GM21619 (cell line): ENCODE measurements at regions not wholly inside any gene's neighbourhood (a gene's known extent, or its start where the extent isn't known, plus 50 kb on each side); places are given as distances from the start of the nearest gene placed in this dataset.

Experiments used
- ATAC-seq: cut with Tn5 transposase; IDR thresholded peaks from one replicate; pipeline ENCODE4 v1.9.1; 2021; ENCODE audit not compliant: unreplicated experiment

GRCh38 chr7:67738145-67738544 is 741.5 kb downstream of the TYW1 start:
- ATAC-seq, result no peak

DNA sequence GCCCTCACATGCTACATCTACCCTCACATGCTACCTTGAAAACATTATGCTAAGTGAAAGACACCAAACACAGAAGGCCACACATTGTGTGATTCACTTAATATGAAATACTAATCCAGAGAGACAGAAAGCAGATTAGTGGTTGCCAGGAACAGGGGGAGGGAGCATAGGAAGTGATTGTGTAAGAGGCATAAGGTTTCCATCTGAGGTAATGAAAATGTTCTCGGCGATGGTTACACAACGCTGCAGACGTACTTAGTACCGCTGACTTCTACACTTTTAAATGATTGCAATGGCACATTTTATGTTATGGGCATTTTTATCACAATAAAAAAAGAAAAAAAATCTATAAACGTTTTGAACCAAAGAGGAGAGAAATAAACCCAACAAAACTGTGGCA is 742.3 kb downstream of the TYW1 start:
- ATAC-seq, result no peak

DNA sequence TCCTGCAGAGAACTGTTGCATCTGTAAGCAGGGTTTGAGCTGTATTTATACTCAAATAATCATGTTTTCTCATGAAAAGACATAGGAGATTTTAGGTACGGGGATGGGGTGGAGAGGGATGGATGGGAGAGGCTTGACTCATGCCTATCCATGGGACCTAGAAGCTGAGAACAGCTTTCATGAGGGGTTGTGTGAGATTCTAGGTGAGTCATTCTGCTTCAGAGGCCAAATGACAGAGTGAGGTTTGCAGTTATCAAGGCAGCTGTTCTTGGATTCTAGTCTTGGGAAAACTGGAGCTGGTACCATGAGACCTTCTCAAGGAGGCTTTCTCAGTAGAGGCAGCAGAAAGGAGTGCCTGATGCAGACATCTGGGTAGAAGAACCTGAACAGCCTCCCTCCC is 746.9 kb downstream of the TYW1 start:
- ATAC-seq, result no peak

DNA sequence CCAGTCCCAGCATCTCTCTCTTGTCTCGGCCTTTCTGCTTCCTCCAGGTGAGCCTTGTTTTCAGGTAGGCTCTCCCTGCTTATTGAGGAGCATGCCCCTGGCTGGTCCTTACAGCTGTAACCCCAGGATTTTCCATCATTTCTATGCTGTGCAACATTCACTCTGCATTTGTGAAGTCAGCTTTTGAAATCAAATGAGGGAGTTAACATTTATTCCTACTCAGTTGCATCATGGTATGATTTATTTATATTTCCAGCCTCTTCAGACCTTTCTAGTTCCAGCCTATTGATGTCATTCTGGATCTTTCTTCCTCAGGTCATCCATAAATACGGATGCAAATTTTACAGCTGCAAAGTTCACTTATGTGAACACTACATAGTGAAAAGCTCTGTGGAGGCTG is 755.6 kb downstream of the TYW1 start:
- no peak for ATAC-seq

GRCh38 chr7:67753891-67754290 is 757.3 kb downstream of the TYW1 start:
- ATAC-seq, result no peak

GRCh38 chr7:67754651-67755050 is 758.0 kb downstream of the TYW1 start:
- no peak for ATAC-seq

DNA sequence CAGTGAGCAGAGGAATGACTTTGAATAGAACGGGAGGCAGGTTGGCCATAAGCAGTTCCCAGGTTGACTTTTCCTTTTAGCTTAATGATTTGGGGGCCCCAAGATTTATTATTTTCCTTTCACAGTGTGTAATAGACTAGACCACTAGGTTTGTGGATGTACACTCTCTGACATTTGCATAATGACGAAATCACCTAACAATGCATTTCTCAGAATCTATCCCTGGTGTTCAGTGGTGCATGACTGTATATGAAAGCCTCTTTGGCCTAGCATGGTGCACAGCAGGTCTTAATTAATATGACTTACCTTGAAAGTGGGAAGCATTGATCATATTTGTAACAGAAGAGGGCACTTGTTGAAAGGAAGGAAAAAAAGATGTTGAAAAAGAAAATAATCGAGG is 761.9 kb downstream of the TYW1 start:
- no peak for ATAC-seq

DNA sequence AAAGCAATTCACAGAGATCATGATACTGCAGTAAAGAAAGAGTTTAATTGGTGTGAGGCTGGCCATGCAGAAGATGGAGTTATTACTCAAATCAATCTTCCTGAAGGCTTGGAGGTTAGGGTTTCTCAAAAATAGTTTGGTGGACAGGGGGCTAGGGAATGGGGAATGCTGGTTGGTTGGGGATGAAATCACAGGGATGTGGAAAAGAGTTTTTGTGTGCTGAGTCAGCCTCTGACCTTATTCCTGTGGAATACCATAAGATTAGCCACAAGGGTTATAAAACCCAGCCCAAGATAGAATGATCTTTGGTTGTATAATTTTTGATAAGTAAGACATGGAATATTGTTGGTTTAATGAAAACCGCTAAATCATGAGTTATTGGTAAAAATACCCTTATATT is 764.3 kb downstream of the TYW1 start:
- no peak for ATAC-seq

- ATAC-seq, result no peak
Measured at GRCh38 chr7:67762516-67762915, 765.9 kb downstream of the TYW1 start.

DNA sequence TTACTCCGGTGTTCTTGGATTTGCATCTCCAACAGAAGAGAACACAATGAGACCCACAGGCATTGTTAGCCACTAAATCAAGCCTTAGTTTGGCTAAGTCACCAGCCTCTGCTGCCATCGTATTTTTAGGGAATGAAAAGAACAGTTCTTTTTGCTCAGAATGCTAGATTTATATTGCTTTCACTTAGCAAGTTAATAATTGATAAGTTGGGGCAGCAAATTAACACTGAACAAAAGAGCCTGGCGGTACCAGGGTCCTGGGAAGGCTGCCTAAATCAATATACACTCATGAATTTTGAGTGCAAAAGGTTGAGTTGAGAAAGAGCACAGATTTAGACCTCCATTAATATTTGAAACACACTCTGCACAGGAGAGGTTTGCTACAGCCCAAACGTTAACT is 767.7 kb downstream of the TYW1 start:
- ATAC-seq, result no peak

GRCh38 chr7:67765481-67766175 is 769.0 kb downstream of the TYW1 start:
- ATAC-seq, result no peak

DNA sequence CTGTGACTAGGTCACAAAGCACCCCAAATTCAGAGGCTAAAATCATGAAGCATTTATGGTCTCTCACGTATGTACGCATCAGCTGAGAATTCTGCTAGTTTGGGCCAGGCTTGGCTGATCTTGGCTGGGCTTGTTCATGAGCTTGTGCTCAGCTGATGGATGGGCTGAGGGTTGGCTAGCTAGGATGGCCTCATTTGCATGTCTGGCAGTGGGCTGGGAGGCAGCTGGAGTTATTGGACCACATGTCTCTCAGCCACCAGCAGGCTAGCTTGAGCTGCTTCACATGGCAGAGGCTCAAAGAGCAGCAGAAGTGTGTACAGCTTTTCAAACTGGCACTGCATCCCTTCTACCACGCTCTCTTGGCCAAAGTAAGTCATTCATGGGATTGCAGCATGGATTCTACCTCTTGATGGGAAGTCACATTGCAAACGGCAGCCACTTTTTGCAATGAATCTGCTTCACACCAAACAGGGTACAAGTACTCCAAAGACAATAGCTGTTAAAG is 770.3 kb downstream of the TYW1 start:
- no peak for ATAC-seq

DNA sequence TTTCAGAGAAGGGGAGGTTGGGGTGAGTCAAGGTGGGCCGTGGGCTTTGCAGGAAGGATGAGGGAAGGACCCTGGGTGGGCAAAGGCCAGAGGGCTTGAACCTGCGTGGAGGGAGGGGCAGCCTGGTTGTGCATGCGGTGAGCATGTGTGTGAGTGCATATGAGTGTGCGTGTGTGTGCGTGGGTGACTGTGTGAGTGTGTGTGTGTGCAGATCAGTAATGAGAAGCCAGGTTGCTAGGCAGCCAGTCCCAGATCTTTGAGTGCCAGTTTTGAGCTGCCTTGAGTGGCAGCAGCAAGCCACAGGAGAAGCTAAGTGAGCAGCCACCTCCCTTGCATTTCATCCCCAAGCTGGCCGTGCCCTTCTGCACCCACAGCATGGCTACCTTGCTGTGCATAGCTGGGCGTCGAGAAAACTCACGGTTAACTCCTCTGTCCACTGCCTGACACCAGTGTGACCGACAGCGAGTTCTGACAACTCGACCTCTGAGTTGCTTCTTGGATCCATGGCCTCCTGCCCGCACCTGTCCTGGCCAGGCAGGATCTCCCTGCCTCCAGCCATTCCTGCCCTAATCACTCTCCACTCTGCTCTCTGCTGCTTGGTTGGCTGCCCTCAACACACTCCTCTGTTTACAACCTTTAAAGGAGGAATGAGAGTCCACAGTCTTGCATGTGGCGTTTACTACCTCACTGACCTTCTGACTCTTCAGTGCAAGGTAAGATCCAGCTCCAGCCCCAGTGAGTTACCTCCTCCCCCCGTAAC is 775.4 kb downstream of the TYW1 start:
- no peak for ATAC-seq

GRCh38 chr7:67773081-67773480 is 776.4 kb downstream of the TYW1 start:
- ATAC-seq, result no peak

GRCh38 chr7:67777119-67777518 is 780.5 kb downstream of the TYW1 start:
- no peak for ATAC-seq

DNA sequence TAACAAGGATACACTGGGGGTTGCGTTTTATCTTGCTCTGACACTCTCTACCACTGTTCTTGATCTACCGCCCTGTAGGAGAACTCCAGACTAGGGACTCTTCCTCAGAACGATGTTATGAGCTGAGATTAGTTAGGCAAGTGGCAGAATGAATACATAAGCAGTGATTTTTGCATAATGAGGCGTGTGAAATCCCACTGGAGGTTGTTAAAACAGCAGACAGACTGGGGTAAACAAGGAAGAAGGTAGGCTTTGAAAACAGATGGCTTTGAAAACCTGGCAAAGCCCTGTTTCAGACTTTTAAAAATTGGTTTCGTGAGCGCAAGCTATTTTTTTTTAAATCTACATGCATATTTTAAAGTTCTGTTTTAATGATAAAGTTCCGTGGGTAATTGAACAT is 785.2 kb downstream of the TYW1 start:
- no peak for ATAC-seq

DNA sequence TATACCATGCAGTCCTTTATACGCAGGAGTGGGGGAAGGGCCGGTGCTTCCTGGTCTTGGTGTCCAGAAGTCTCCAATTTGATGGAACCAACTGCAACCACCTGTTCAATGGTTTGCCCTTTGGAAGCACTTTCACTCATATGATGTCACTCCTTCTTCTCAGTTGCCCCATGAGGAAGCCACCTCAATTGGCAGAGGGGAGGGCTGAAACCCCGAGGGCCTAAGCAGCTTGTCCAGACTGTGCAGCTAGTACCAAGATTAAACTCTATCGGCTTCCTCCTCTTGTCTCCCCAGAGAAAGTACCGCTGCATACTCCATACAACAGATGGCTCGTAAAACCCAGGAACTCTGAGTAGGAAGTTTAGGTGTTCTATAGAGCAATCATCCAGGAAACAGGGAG is 789.4 kb downstream of the TYW1 start:
- no peak for ATAC-seq

DNA sequence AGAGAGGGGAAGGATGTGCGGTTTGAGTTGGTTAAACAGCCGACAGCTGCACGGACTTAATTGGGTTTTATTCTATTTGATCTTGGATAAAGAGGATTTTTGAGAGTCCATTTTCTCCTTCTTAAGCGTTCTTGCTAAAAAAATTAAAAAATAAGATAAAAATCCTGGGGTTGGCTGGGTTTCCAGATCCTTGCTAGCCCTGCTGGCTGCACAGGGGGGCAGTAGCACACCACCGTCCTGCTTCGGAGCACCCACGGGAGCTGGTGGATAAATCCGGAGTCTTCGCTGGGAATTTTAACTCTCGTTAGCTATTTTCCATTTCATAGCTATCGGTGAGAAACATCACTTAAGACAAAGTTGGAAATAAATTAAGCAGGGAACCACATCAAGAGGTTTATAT is 792.0 kb downstream of the TYW1 start:
- ATAC-seq, result no peak

- no peak for ATAC-seq
Measured at GRCh38 chr7:67791918-67792317, 795.3 kb downstream of the TYW1 start.

- ATAC-seq, result no peak
Measured at GRCh38 chr7:67794544-67794943, 797.9 kb downstream of the TYW1 start.

DNA sequence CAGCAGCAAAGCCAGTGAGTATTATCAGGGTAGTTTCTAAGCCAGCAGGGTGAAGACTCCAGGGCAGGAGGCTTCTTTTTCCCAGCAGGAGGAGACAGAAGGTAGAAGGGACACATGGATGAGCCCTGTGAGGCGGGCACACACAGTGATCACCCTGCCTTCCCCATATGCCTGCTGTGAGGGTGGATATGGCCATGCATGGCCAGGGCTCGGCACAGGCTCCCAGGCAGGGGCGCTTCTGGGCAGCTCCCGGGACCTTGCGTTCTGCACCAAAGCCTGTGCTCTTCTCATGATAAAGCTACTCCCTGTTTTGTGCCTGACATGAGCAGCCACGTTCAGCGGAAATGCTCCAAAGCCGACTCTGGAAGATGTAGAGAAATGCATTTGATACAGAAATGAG is 807.2 kb downstream of the TYW1 start:
- ATAC-seq, result no peak

DNA sequence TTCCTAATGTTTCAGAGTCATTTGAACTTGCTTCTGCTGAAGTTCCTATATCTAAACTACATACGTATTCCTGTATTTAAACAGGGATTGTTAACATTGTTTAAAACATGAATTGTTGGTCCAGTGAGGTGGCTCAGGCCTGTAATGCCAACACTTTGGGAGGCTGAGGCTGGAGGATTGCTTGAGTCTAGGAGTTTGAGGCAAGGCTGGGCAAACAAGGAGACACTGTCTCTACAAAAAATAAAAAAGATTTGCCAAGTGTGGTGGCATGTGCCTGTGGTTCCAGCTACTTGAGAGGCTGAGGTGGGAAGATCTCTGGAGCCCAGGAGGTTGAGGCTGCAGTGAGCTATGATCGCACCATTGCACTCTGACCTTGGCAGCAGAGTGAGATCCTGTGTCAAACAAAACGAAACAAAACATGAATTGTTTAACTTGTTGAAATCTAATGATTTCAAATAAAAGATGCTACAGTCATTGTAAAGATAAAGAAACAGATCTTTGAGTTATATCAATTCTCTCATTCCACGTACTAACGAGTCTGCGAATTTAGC is 809.4 kb downstream of the TYW1 start:
- ATAC-seq, result no peak
